ENCODE measurements at regions not wholly inside any gene's neighbourhood (a gene's known extent, or its start where the extent isn't known, plus 50 kb on each side); places are given as distances from the start of the nearest gene placed in this dataset.

GRCh38 chr3:16797831-16798230 is 86.9 kb upstream of the PLCL2 start (continued):
- TF ChIP-seq BCLAF1 (IDR thresholded peaks at IDR 0.05) (no peak), ZNF274 (IDR thresholded peaks at IDR 0.05; ENCODE audit: insufficient read depth, insufficient read length) (no peak), ZNF592 (IDR thresholded peaks at IDR 0.05) (no peak), BCL11A (IDR thresholded peaks at IDR 0.05; ENCODE audit: low read depth, low read length) (no peak), IRF3 (IDR thresholded peaks at IDR 0.05) (no peak), SREBF1 (IDR thresholded peaks at IDR 0.05; ENCODE audit: low read length) (no peak), CUX1 (IDR thresholded peaks at IDR 0.05; ENCODE audit: insufficient replicate concordance, low read depth, low read length) (no peak), MEF2B (IDR thresholded peaks at IDR 0.05; ENCODE audit: partially characterized antibody, poor library complexity, severe bottlenecking) (no peak), POU2F2 (IDR thresholded peaks at IDR 0.05; ENCODE audit: borderline replicate concordance, low read depth, low read length) (no peak), NFXL1 (IDR thresholded peaks at IDR 0.05; ENCODE audit: borderline replicate concordance) (no peak), POLR2AphosphoS2 (IDR thresholded peaks at IDR 0.05; ENCODE audit: low read depth, low read length) (no peak)
